ENCODE measurements at regions not wholly inside any gene's neighbourhood (a gene's known extent, or its start where the extent isn't known, plus 50 kb on each side); places are given as distances from the start of the nearest gene placed in this dataset.

DNA sequence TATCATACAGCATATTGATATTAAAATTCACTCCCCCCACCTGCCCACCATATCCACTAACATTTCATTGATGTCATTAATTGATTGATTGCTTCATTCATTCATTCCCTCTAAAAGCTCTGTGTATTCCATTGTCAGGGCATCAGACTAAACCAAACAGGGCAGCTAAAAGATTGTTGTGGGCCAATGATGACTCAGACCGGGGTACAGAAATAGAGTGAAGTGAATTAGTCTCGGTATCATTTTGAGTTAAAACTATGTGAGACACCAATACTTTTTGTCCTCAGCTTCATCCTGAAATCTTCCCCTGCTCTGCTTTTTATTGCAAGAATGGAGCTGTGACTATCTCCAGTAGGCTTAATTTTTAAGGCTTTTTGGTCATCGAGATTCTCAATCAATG, 868.3 kb downstream of the CDH11 start:
- TF ChIP-seq, protein P1, sequence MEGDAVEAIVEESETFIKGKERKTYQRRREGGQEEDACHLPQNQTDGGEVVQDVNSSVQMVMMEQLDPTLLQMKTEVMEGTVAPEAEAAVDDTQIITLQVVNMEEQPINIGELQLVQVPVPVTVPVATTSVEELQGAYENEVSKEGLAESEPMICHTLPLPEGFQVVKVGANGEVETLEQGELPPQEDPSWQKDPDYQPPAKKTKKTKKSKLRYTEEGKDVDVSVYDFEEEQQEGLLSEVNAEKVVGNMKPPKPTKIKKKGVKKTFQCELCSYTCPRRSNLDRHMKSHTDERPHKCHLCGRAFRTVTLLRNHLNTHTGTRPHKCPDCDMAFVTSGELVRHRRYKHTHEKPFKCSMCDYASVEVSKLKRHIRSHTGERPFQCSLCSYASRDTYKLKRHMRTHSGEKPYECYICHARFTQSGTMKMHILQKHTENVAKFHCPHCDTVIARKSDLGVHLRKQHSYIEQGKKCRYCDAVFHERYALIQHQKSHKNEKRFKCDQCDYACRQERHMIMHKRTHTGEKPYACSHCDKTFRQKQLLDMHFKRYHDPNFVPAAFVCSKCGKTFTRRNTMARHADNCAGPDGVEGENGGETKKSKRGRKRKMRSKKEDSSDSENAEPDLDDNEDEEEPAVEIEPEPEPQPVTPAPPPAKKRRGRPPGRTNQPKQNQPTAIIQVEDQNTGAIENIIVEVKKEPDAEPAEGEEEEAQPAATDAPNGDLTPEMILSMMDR (IDR thresholded peaks at IDR 0.05; ENCODE audit: low read depth, low read length): no peak
- no peak for TF ChIP-seq POLR2A (IDR thresholded peaks at IDR 0.05; ENCODE audit: extremely low read depth, insufficient read length)
- TF ChIP-seq MYC (IDR thresholded peaks at IDR 0.05; ENCODE audit: low read depth, low read length): no peak
